Stomach (tissue), 4 donors: ENCODE measurements at regions not wholly inside any gene's neighbourhood (a gene's known extent, or its start where the extent isn't known, plus 50 kb on each side); places are given as distances from the start of the nearest gene placed in this dataset.

Experiments used
- CTCF ChIP-seq, 7 experiments: fragments of 450-650 bp in 4 of 7; fragments of 200-600 bp in 3 of 7; sonication (generic) in 3 of 7; IDR thresholded peaks; one replicate each; pipeline ENCODE4 v1.5.1; 2016 to 2019; ENCODE audit warnings: antibody characterized with exemption in 7 of 7, control low read depth in 2 of 7, mild to moderate bottlenecking in 1 of 7
- EP300 ChIP-seq: sonication (generic); formaldehyde crosslinking; IDR thresholded peaks from one replicate; pipeline ENCODE4 v1.6.1; 2017; ENCODE audit warnings: antibody characterized with exemption
- POLR2AphosphoS5 ChIP-seq, 3 donors: sonication (generic); formaldehyde crosslinking; IDR thresholded peaks; one replicate each; pipeline ENCODE4 v1.6.1; 2016; ENCODE audit warnings: antibody characterized with exemption in 3 of 3

- no peak for TF ChIP-seq CTCF (IDR thresholded peaks at IDR 0.05)
- no peak for TF ChIP-seq EP300
- TF ChIP-seq POLR2AphosphoS5 (IDR thresholded peaks at IDR 0.05): no peak
These were observed 478.8 kb upstream of the TNC start for GRCh38 chr9:115596746-115597080.
